Loucy (cell line): ENCODE measurements at regions not wholly inside any gene's neighbourhood (a gene's known extent, or its start where the extent isn't known, plus 50 kb on each side); places are given as distances from the start of the nearest gene placed in this dataset.

ENCODE experiments used
- H2AFZ ChIP-seq: fragments of 200-600 bp; sonication (generic); 2 replicates; pipeline ENCODE4 v1.6.0; 2016; ENCODE audit warnings: antibody characterized with exemption, mild to moderate bottlenecking, low read length, moderate library complexity
- H3F3A ChIP-seq: fragments of 200-600 bp; 2 replicates; pipeline ENCODE4 v1.6.0; 2016; ENCODE audit warnings: antibody characterized with exemption, low read depth, mild to moderate bottlenecking
- H3K27me3 ChIP-seq: fragments of 200-600 bp; sonication (generic); 2 replicates; pipeline ENCODE4 v1.6.1; 2014; ENCODE audit warnings: low read length, mild to moderate bottlenecking; ENCODE audit not compliant: insufficient read depth, poor library complexity, severe bottlenecking
- H3K36me3 ChIP-seq: fragments of 200-600 bp; sonication (generic); 2 replicates; pipeline ENCODE4 v1.6.1; 2016; ENCODE audit warnings: low read length; ENCODE audit not compliant: insufficient read depth
- H3K4me1 ChIP-seq: fragments of 200-600 bp; sonication (generic); 2 replicates; pipeline ENCODE4 v1.5.1; 2014; ENCODE audit warnings: low read length, mild to moderate bottlenecking; ENCODE audit not compliant: insufficient read depth, poor library complexity, severe bottlenecking
- H3K4me2 ChIP-seq: fragments of 200-600 bp; sonication (generic); 2 replicates; pipeline ENCODE4 v1.6.0; 2014; ENCODE audit warnings: antibody characterized with exemption, low read length, low read depth, mild to moderate bottlenecking; ENCODE audit not compliant: poor library complexity, severe bottlenecking
- H3K4me3 ChIP-seq: fragments of 200-600 bp; sonication (generic); 2 replicates; pipeline ENCODE4 v1.5.1; 2014; ENCODE audit warnings: low read length, mild to moderate bottlenecking, mixed read lengths; ENCODE audit not compliant: poor library complexity, severe bottlenecking
- H3K79me2 ChIP-seq: fragments of 200-600 bp; sonication (generic); 2 replicates; pipeline ENCODE4 v1.6.1; 2014; ENCODE audit warnings: low read length; ENCODE audit not compliant: insufficient read depth
- H3K9ac ChIP-seq: fragments of 200-600 bp; sonication (generic); 2 replicates; pipeline ENCODE4 v1.6.0; 2014; ENCODE audit warnings: mild to moderate bottlenecking, low read depth, low read length, moderate library complexity; ENCODE audit not compliant: poor library complexity, severe bottlenecking
- H3K9me2 ChIP-seq: fragments of 200-600 bp; sonication (generic); replicated peaks from 2 replicates; pipeline ENCODE4 v1.6.1; 2016; ENCODE audit warnings: low read depth, low read length, mixed read lengths
- H3K9me3 ChIP-seq: fragments of 200-600 bp; sonication (generic); 2 replicates; pipeline ENCODE4 v1.6.1; 2014; ENCODE audit warnings: mild to moderate bottlenecking, antibody characterized with exemption, low read length, low read depth; ENCODE audit not compliant: insufficient read depth
- H4K20me1 ChIP-seq: fragments of 200-600 bp; sonication (generic); 2 replicates; pipeline ENCODE4 v1.6.0; 2014; ENCODE audit warnings: antibody characterized with exemption, low read length, mild to moderate bottlenecking; ENCODE audit not compliant: insufficient read depth, poor library complexity, severe bottlenecking
- CTCF ChIP-seq: fragments of 200-600 bp; sonication (generic); conservative IDR thresholded peaks from 2 replicates; pipeline ENCODE4 v1.5.1; 2014; ENCODE audit warnings: mild to moderate bottlenecking, antibody characterized with exemption, low read length
- EZH2phosphoT487 ChIP-seq: fragments of 200-600 bp; IDR thresholded peaks from 2 replicates; pipeline ENCODE4 v1.6.1; 2018; ENCODE audit warnings: antibody characterized with exemption, mild to moderate bottlenecking, moderate library complexity, borderline replicate concordance

- H4K20me1 ChIP-seq: no peaks in the 10 kb centered on the region
- H3K27me3 ChIP-seq: no peaks in the 10 kb centered on the region
- no peaks in the 10 kb centered on the region for H3F3A ChIP-seq
- H3K4me3 ChIP-seq: no peak overlapping the region
- peaks cover 15% of the 10 kb centered on the region for H3K4me1 ChIP-seq
- H3K4me2 ChIP-seq: no peak overlapping the region
- H2AFZ ChIP-seq: no peak overlapping the region
- H3K79me2 ChIP-seq: no peaks in the 10 kb centered on the region
- H3K9me3 ChIP-seq: no peaks in the 10 kb centered on the region
- no peaks in the 10 kb centered on the region for H3K9me2 ChIP-seq
- H3K9ac ChIP-seq: no peak overlapping the region
- no peaks in the 10 kb centered on the region for H3K36me3 ChIP-seq
- TF ChIP-seq EZH2phosphoT487 (no peak), CTCF (no peak)
These were observed 60.6 kb upstream of the DHX40 start for GRCh38 chr17:59504821-59505220.

GRCh38 chr17:59505610-59506276, 59.7 kb upstream of the DHX40 start:
- Histone ChIP-seq H3K9ac (no peak overlapping the region), H3K9me3 (no peaks in the 10 kb centered on the region), H2AFZ (no peak overlapping the region), H3F3A (no peaks in the 10 kb centered on the region), H4K20me1 (no peaks in the 10 kb centered on the region), H3K36me3 (no peaks in the 10 kb centered on the region), H3K4me1 (peaks cover 15% of the 10 kb centered on the region), H3K4me3 (no peak overlapping the region), H3K27me3 (no peaks in the 10 kb centered on the region), H3K4me2 (no peak overlapping the region), H3K9me2 (no peaks in the 10 kb centered on the region), H3K79me2 (no peaks in the 10 kb centered on the region)
- TF ChIP-seq EZH2phosphoT487 (no peak), CTCF (no peak)

DNA sequence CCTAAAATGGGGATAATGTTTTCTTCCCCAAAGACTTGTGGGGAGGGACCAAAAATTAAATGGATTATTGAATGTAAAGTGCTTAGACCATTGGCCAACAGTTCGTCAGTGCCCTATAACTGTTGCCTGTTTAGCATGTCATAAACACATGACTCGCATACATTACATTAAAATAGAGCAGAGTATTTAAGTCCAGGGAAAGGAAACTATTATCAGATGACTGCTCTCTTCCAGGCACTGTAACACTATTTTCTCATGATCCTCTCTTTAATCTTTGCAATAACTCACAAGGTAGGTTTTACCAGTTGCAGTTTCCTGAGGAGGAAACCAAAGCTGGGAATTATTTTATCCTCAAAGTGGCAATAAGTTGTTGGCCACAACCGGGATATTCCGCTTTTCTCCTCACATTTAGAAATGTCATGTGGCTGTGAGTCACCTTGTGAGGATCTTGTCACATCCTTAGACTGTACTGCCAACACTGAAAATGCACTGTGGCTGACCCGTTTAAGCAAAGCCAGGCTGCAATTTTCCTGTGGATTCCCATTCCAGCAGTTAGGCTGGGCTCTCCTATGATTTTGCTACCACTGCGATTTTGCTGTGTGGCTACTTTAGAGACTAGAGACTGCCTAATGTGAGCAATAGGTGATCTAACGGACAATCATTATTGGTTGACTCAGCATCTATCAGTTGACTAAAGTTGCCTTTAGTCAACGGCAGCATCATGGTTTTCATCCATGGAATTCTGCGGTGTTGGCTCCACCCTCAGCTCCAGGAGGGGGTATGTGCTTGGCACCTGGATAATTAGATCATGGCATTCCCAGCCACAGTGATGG, 58.3 kb upstream of the DHX40 start:
- TF ChIP-seq CTCF: no peak
- TF ChIP-seq EZH2phosphoT487: no peak
- Histone ChIP-seq H3K4me1 (peaks cover 15% of the 10 kb centered on the region), H3K36me3 (no peaks in the 10 kb centered on the region), H2AFZ (no peak overlapping the region; the same call in 1 of the 2 replicates), H3K9ac (no peak overlapping the region), H4K20me1 (no peaks in the 10 kb centered on the region), H3K79me2 (no peaks in the 10 kb centered on the region), H3K27me3 (no peaks in the 10 kb centered on the region), H3F3A (no peaks in the 10 kb centered on the region), H3K9me3 (no peaks in the 10 kb centered on the region), H3K4me2 (no peak overlapping the region), H3K9me2 (no peaks in the 10 kb centered on the region), H3K4me3 (no peak overlapping the region)
